Liver (tissue), 8 donors: ENCODE measurements at regions not wholly inside any gene's neighbourhood (a gene's known extent, or its start where the extent isn't known, plus 50 kb on each side); places are given as distances from the start of the nearest gene placed in this dataset.

ENCODE experiments used
- DNase-seq: peaks from one replicate; pipeline ENCODE4 v3.0.0-alpha.2; 2017; ENCODE audit warnings: low spot score
- H3K27ac ChIP-seq, 2 donors: one replicate each; pipeline ENCODE4 v1.7.0; 2013; ENCODE audit warnings: inconsistent platforms in 2 of 2, low read length in 2 of 2, control low read depth in 1 of 2, low read depth in 1 of 2, mild to moderate bottlenecking in 1 of 2
- H3K27me3 ChIP-seq, 4 donors: one replicate each; pipeline versions ENCODE4 v1.6.1 to v1.7.0; 2013; ENCODE audit warnings: low read length in 3 of 4, inconsistent platforms in 1 of 4, mild to moderate bottlenecking in 1 of 4, moderate library complexity in 1 of 4; ENCODE audit not compliant: control insufficient read depth in 4 of 4, insufficient read depth in 4 of 4
- H3K36me3 ChIP-seq, 4 donors: one replicate each; pipeline versions ENCODE4 v1.6.1 to v1.7.0; 2013; ENCODE audit warnings: low read length in 3 of 4, mild to moderate bottlenecking in 3 of 4, low read depth in 1 of 4, moderate library complexity in 1 of 4; ENCODE audit not compliant: control insufficient read depth in 4 of 4, insufficient read depth in 3 of 4
- H3K4me1 ChIP-seq, 4 donors: one replicate each; pipeline versions ENCODE4 v1.6.1 to v1.7.0; 2013; ENCODE audit warnings: low read length in 3 of 4, mild to moderate bottlenecking in 3 of 4, moderate library complexity in 1 of 4; ENCODE audit not compliant: control insufficient read depth in 4 of 4, insufficient read depth in 4 of 4
- H3K4me3 ChIP-seq, 3 donors: one replicate each; pipeline versions ENCODE4 v1.6.1 to v1.7.0; 2013; ENCODE audit warnings: low read length in 3 of 3, control low read depth in 1 of 3, low read depth in 1 of 3, mild to moderate bottlenecking in 1 of 3
- H3K9ac ChIP-seq, 2 donors: one replicate each; pipeline ENCODE4 v1.7.0; 2013; ENCODE audit warnings: low read length in 2 of 2, mild to moderate bottlenecking in 2 of 2, moderate library complexity in 2 of 2, control low read depth in 1 of 2, low read depth in 1 of 2
- H3K9me3 ChIP-seq, 4 donors: one replicate each; pipeline versions ENCODE4 v1.6.1 to v1.7.0; 2013; ENCODE audit warnings: low read length in 3 of 4; ENCODE audit not compliant: control insufficient read depth in 4 of 4
- EGR1 ChIP-seq, 2 donors: IDR thresholded peaks; 2 replicates each; pipeline ENCODE4 v1.6.1; 2016 to 2018; ENCODE audit warnings: antibody characterized with exemption in 2 of 2, low read depth in 2 of 2
- HNF4G ChIP-seq: IDR thresholded peaks from 2 replicates; pipeline ENCODE4 v1.6.1; 2016; ENCODE audit warnings: antibody characterized with exemption
- RAD21 ChIP-seq, 2 donors: IDR thresholded peaks; 2 replicates each; pipeline ENCODE4 v1.6.1; 2016; ENCODE audit warnings: antibody characterized with exemption in 2 of 2, mild to moderate bottlenecking in 2 of 2
- RXRA ChIP-seq, 2 donors: IDR thresholded peaks; 2 replicates each; pipeline ENCODE4 v1.6.1; 2017 to 2018; ENCODE audit warnings: antibody characterized with exemption in 2 of 2, mild to moderate bottlenecking in 1 of 2
- SP1 ChIP-seq: IDR thresholded peaks from 2 replicates; pipeline ENCODE4 v1.6.1; 2018; ENCODE audit warnings: antibody characterized with exemption, mild to moderate bottlenecking
- WGBS: extraction: QIAGEN DNeasy Blood & Tissue Kit; methylation state at CpG from one replicate; pipeline ENCODE4 v1.1.7; 2013; 5-methylcytosine and 5-hydroxymethylcytosine counted together
- TF ChIP-seq, protein P1 (sequence below): IDR thresholded peaks from 2 replicates; pipeline ENCODE4 v1.6.1; 2016; ENCODE audit warnings: antibody characterized with exemption
- TF ChIP-seq, protein P2 (sequence below): IDR thresholded peaks from 2 replicates; pipeline ENCODE4 v1.6.1; 2016; ENCODE audit warnings: antibody characterized with exemption
- TF ChIP-seq, protein P3 (sequence below): fragments of 150-350 bp; IDR thresholded peaks from 2 replicates; pipeline ENCODE4 v1.5.1; 2017; ENCODE audit warnings: improper control_type of control experiment, low read depth, low read length; ENCODE audit not compliant: missing input control
- donor health status: healthy.
- donor health status: healthy.
- donor health status: healthy.
- donor health status: healthy.
- donor health status: healthy.

DNA sequence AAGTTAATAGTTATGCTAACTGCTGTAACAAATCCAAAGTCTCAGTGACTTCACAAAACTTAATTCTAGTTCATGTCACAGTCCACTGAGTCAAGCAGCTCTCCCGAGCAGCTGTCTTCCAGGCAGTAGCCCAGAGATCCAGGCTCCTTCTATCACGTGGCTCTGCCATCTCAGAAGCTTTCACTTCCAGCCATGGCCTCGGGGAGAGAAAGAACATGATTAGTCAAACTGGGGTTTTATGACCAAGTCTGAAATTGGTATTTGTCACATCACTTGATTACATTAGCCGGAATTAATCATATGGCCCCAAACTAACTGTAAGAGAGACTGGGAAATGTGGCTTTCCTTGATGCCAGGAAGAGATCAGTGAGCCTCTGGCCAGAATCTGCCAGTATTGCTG, 70.2 kb upstream of the DGKG start:
- Histone ChIP-seq H3K4me1 (no peaks in the 10 kb centered on the region), H3K9me3 (no peaks in the 10 kb centered on the region), H3K4me3 (no peak overlapping the region), H3K27me3 (no peaks in the 10 kb centered on the region), H3K36me3 (no peaks in the 10 kb centered on the region), H3K27ac (no peak overlapping the region), H3K9ac (no peak overlapping the region)
- 73% methylated on average over 4 of the region's 4 CpGs for WGBS
- DNase-seq, result no peak
- TF ChIP-seq, protein P1, sequence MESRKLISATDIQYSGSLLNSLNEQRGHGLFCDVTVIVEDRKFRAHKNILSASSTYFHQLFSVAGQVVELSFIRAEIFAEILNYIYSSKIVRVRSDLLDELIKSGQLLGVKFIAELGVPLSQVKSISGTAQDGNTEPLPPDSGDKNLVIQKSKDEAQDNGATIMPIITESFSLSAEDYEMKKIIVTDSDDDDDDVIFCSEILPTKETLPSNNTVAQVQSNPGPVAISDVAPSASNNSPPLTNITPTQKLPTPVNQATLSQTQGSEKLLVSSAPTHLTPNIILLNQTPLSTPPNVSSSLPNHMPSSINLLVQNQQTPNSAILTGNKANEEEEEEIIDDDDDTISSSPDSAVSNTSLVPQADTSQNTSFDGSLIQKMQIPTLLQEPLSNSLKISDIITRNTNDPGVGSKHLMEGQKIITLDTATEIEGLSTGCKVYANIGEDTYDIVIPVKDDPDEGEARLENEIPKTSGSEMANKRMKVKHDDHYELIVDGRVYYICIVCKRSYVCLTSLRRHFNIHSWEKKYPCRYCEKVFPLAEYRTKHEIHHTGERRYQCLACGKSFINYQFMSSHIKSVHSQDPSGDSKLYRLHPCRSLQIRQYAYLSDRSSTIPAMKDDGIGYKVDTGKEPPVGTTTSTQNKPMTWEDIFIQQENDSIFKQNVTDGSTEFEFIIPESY, result no peak
- TF ChIP-seq HNF4G, result no peak

DNA sequence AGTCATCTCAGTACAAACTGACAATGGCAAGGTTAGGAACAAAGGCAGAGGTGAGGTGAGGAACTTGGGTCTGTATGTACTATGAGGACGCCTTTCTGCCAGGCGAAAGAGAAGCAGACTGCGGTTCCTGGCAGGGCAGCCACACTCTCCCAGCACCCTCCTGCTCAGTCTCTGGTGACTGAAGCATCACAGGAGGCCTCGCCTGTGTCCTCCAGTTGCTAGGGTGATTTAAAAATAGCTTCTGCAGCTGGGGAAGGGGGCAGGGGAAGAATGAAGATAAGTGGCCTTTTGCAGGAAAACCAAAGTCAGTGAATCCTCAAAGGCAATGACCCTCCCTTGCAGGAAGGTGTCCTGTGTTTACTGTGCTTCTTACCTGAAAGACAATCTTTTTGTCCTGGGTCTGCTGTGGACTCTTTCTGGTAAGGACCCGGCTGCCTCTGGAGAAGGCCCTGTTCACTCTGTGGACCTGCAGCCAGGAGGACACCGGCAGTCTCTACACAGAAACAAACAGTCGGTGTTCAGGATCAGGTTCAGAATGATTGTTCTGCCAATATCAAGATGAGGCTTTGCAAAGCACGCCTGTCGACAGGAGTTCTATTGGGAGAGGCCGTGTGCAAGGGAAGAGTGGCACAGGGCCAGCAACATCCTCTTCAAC, 65.7 kb upstream of the DGKG start:
- Histone ChIP-seq H3K27me3 (no peaks in the 10 kb centered on the region), H3K9ac (no peak overlapping the region), H3K9me3 (no peaks in the 10 kb centered on the region), H3K4me1 (no peaks in the 10 kb centered on the region), H3K36me3 (no peaks in the 10 kb centered on the region), H3K4me3 (no peak overlapping the region), H3K27ac (no peak overlapping the region)
- no peak for DNase-seq
- WGBS, result 75% methylated on average over 10 of the region's 10 CpGs
- peak; percentile 7 for TF ChIP-seq SP1
- no peak for TF ChIP-seq EGR1 (IDR thresholded peaks at IDR 0.05; ENCODE audit: low read depth in 2 of 2)
- peak in 1 of 2 donors; percentile 9 for TF ChIP-seq RXRA (IDR thresholded peaks at IDR 0.05)

DNA sequence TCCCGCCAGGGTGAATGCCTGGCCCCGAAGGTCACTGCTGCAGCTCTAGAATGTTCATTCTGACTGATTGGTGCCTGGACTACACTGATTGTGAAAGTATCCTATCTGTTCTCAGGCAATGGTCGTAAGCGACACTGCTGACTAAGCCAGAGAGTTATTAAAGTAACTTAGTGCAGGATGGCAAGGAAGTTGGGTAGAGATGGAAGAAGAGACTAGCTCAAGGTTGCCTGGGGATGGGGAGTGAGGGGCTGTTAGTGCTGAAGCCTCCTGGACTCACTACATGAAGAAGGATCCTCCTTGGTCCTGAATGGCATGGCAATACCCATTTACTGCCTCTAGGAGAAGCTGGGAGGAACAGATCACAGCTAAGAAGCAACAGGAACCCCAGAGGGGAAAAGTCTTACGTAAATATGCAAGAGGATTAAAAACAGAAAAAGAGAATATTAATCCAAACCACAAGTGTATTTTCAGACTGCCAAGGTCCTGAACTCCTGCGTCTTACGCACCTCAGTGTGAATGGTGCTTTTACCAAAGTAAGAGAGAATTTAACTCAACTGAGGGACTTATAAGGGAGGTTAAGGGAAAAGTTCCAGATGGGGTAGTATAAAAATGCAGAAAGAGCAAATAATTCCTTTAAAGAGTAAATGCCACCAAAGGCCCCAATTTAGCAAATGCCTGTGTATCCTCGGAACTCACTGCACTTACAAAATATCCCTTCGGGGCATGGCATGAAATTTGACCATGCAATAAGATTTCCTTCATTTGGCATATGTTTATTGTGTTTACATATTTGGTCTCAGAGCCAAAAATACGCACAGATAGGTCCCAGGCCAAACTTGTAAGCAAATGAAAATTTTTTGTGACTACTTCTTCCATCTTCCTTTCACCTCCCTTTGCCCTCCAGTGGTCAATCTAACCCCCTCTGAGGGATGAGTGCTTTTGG, 64.0 kb upstream of the DGKG start:
- TF ChIP-seq, protein P2, sequence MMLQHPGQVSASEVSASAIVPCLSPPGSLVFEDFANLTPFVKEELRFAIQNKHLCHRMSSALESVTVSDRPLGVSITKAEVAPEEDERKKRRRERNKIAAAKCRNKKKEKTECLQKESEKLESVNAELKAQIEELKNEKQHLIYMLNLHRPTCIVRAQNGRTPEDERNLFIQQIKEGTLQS, result no peak
- TF ChIP-seq, protein P3, sequence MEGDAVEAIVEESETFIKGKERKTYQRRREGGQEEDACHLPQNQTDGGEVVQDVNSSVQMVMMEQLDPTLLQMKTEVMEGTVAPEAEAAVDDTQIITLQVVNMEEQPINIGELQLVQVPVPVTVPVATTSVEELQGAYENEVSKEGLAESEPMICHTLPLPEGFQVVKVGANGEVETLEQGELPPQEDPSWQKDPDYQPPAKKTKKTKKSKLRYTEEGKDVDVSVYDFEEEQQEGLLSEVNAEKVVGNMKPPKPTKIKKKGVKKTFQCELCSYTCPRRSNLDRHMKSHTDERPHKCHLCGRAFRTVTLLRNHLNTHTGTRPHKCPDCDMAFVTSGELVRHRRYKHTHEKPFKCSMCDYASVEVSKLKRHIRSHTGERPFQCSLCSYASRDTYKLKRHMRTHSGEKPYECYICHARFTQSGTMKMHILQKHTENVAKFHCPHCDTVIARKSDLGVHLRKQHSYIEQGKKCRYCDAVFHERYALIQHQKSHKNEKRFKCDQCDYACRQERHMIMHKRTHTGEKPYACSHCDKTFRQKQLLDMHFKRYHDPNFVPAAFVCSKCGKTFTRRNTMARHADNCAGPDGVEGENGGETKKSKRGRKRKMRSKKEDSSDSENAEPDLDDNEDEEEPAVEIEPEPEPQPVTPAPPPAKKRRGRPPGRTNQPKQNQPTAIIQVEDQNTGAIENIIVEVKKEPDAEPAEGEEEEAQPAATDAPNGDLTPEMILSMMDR, result peak; percentile 20
- TF ChIP-seq SP1 (no peak), RAD21 (IDR thresholded peaks at IDR 0.05) (peak in 1 of 2 donors; percentile 12), HNF4G (no peak)
- WGBS, result 80% methylated on average over 10 of the region's 10 CpGs

More for the DNA sequence above, 64.0 kb upstream of the DGKG start:
- no peak for DNase-seq
- Histone ChIP-seq H3K4me1 (no peaks in the 10 kb centered on the region), H3K27me3 (no peaks in the 10 kb centered on the region), H3K9ac (no peak overlapping the region), H3K4me3 (no peak overlapping the region), H3K36me3 (no peaks in the 10 kb centered on the region), H3K27ac (no peak overlapping the region), H3K9me3 (no peaks in the 10 kb centered on the region)
